CD14-positive monocyte (primary cell): ENCODE measurements at regions not wholly inside any gene's neighbourhood (a gene's known extent, or its start where the extent isn't known, plus 50 kb on each side); places are given as distances from the start of the nearest gene placed in this dataset.

Experiments used
- DNase-seq, 3 donors: peaks; one replicate each; pipeline ENCODE4 v3.0.0-alpha.2; 2011 to 2022
- H2AFZ ChIP-seq: 2 replicates; pipeline ENCODE4 v1.6.0; 2012; ENCODE audit warnings: mild to moderate bottlenecking, low read depth, low read length, inconsistent platforms; ENCODE audit not compliant: insufficient read depth, poor library complexity, severe bottlenecking
- H3K27ac ChIP-seq, 2 donors: 1 replicate in 1 of 2; 2 replicates in 1 of 2; pipeline ENCODE4 v1.5.1; 2012 to 2013; ENCODE audit warnings: low read length in 2 of 2, control low read depth in 1 of 2, inconsistent platforms in 1 of 2, low read depth in 1 of 2, mild to moderate bottlenecking in 1 of 2
- H3K27me3 ChIP-seq, 2 donors: one replicate each; pipeline versions ENCODE4 v1.6.0 to v1.6.1; 2011 to 2013; ENCODE audit warnings: low read length in 2 of 2; ENCODE audit not compliant: control insufficient read depth in 2 of 2, insufficient read depth in 2 of 2
- H3K36me3 ChIP-seq, 2 donors: replicated peaks in 1 of 2; 1 replicate in 1 of 2; 2 replicates in 1 of 2; pipeline versions ENCODE4 v1.5.1 to v1.6.1; 2012 to 2013; ENCODE audit warnings: low read length in 2 of 2, control low read depth in 1 of 2, inconsistent platforms in 1 of 2, mild to moderate bottlenecking in 1 of 2; ENCODE audit not compliant: insufficient read depth in 2 of 2, control insufficient read depth in 1 of 2
- H3K4me1 ChIP-seq, 2 donors: 1 replicate in 1 of 2; 2 replicates in 1 of 2; pipeline versions ENCODE4 v1.5.1 to v1.6.1; 2012 to 2013; ENCODE audit warnings: low read length in 2 of 2, control low read depth in 1 of 2, inconsistent platforms in 1 of 2, mild to moderate bottlenecking in 1 of 2, moderate library complexity in 1 of 2; ENCODE audit not compliant: insufficient read depth in 2 of 2, control insufficient read depth in 1 of 2
- H3K4me2 ChIP-seq: replicated peaks from 2 replicates; pipeline ENCODE3; 2012; ENCODE audit warnings: low read length, moderate library complexity, mild to moderate bottlenecking; ENCODE audit not compliant: poor library complexity, severe bottlenecking; ENCODE audit errors: extremely low read depth
- H3K4me3 ChIP-seq, 3 experiments: fragments of 200-600 bp in 1 of 3; sonication (generic) in 1 of 3; replicated peaks in 1 of 3; 1 replicate in 2 of 3; 2 replicates in 1 of 3; pipeline ENCODE4 v1.5.1; 2011 to 2013; ENCODE audit warnings: low read length in 3 of 3, mild to moderate bottlenecking in 3 of 3, control low read depth in 2 of 3, low read depth in 2 of 3, inconsistent platforms in 1 of 3, moderate library complexity in 1 of 3
- H3K79me2 ChIP-seq: 2 replicates; pipeline ENCODE4 v1.6.0; 2012; ENCODE audit warnings: mild to moderate bottlenecking, control low read depth, inconsistent platforms, low read length, moderate library complexity; ENCODE audit not compliant: insufficient read depth
- H3K9ac ChIP-seq: 2 replicates; pipeline ENCODE4 v1.6.0; 2017; ENCODE audit warnings: low read length, mild to moderate bottlenecking; ENCODE audit not compliant: insufficient read depth, poor library complexity, severe bottlenecking
- H3K9me3 ChIP-seq, 2 donors: replicated peaks in 1 of 2; 1 replicate in 1 of 2; 2 replicates in 1 of 2; pipeline versions ENCODE4 v1.5.1 to v1.6.1; 2012 to 2013; ENCODE audit warnings: low read length in 2 of 2, control low read depth in 1 of 2; ENCODE audit not compliant: control insufficient read depth in 1 of 2, insufficient read depth in 1 of 2
- H4K20me1 ChIP-seq: 2 replicates; pipeline ENCODE4 v1.6.0; 2012; ENCODE audit warnings: mild to moderate bottlenecking, low read length, control low read depth, moderate library complexity; ENCODE audit not compliant: insufficient read depth
- H3K27ac Mint-ChIP-seq, 7 donors: one replicate each; pipeline ENCODE4 v1.8.0; 2020; ENCODE audit warnings: mild to moderate bottlenecking in 7 of 7, mixed read lengths in 7 of 7, moderate library complexity in 6 of 7, inconsistent platforms in 2 of 7
- H3K27me3 Mint-ChIP-seq, 3 donors: one replicate each; pipeline ENCODE4 v1.8.0; 2021 to 2022; ENCODE audit warnings: low read depth in 3 of 3, mild to moderate bottlenecking in 3 of 3, mixed read lengths in 3 of 3, moderate library complexity in 3 of 3, inconsistent platforms in 1 of 3
- H3K36me3 Mint-ChIP-seq, 2 donors: one replicate each; pipeline ENCODE4 v1.8.0; 2020; ENCODE audit warnings: mixed read lengths in 2 of 2, inconsistent platforms in 1 of 2, mild to moderate bottlenecking in 1 of 2
- H3K4me1 Mint-ChIP-seq: one replicate; pipeline ENCODE4 v1.8.0; 2020; ENCODE audit warnings: mild to moderate bottlenecking, mixed read lengths
- H3K4me3 Mint-ChIP-seq, 2 donors: one replicate each; pipeline ENCODE4 v1.8.0; 2020; ENCODE audit warnings: mild to moderate bottlenecking in 2 of 2, mixed read lengths in 2 of 2, moderate library complexity in 1 of 2
- H3K9me3 Mint-ChIP-seq, 7 donors: one replicate each; pipeline ENCODE4 v1.8.0; 2020 to 2022; ENCODE audit warnings: mixed read lengths in 7 of 7, mild to moderate bottlenecking in 6 of 7, moderate library complexity in 6 of 7, inconsistent platforms in 2 of 7
- CTCF ChIP-seq: fragments of 200-600 bp; IDR thresholded peaks from one replicate; pipeline ENCODE4 v1.8.0; 2022; ENCODE audit warnings: antibody characterized with exemption, mild to moderate bottlenecking
- WGBS: methylation state at CpG from one replicate; pipeline ENCODE4 v1.1.5; 2013; ENCODE audit warnings: missing lambda C conversion rate; ENCODE audit not compliant: insufficient coverage; 5-methylcytosine and 5-hydroxymethylcytosine counted together
- intact Hi-C, 2 donors: fragments of 100-400 bp; cut with micrococcal nuclease; formaldehyde crosslinking; loops; one replicate each; pipeline versions ENCODE4 v1.15.0 to v1.15.1; 2023

GRCh38 chr5:175347027-175347426 is 97.0 kb downstream of the DRD1 start:
- H3K4me2 ChIP-seq: no peak overlapping the region
- H3K27ac ChIP-seq: no peak overlapping the region
- Mint-ChIP-seq H3K36me3 (no peaks in the 10 kb centered on the region), H3K4me1 (no peaks in the 10 kb centered on the region), H3K27ac (no peak overlapping the region), H3K4me3 (no peak overlapping the region), H3K27me3 (peaks cover 0 to 3% (median 3%) of the 10 kb centered on the region in 3 donors), H3K9me3 (peaks cover 0 to 5% (median 3%) of the 10 kb centered on the region in 7 donors)
- 67% methylated on average over 1 of the region's 5 CpGs for WGBS
- TF ChIP-seq CTCF: no peak
- H3K79me2 ChIP-seq: no peaks in the 10 kb centered on the region
- H3K4me3 ChIP-seq: no peak overlapping the region
- H3K4me1 ChIP-seq: no peaks in the 10 kb centered on the region
- H3K36me3 ChIP-seq: no peaks in the 10 kb centered on the region
- H3K27me3 ChIP-seq: no peaks in the 10 kb centered on the region
- H4K20me1 ChIP-seq: no peaks in the 10 kb centered on the region
- no peak for DNase-seq
- H2AFZ ChIP-seq: no peak overlapping the region
- intact Hi-C loops: no loop called here
- H3K9me3 ChIP-seq: no peaks in the 10 kb centered on the region
- H3K9ac ChIP-seq: no peak overlapping the region

- H3K36me3 Mint-ChIP-seq: no peaks in the 10 kb centered on the region
- H3K27me3 ChIP-seq: no peaks in the 10 kb centered on the region
- H3K9me3 ChIP-seq: no peaks in the 10 kb centered on the region
- H4K20me1 ChIP-seq: no peaks in the 10 kb centered on the region
- no peak overlapping the region for H3K4me3 Mint-ChIP-seq
- no peaks in the 10 kb centered on the region for H3K4me1 ChIP-seq
- H3K79me2 ChIP-seq: no peaks in the 10 kb centered on the region
- no peak overlapping the region for H3K27ac Mint-ChIP-seq
- intact Hi-C loops: no loop called here
- H3K4me2 ChIP-seq: no peak overlapping the region
- no peak overlapping the region for H2AFZ ChIP-seq
- H3K27me3 Mint-ChIP-seq: peaks cover 0 to 3% (median 2%) of the 10 kb centered on the region in 3 donors
- no peak overlapping the region for H3K27ac ChIP-seq
- 70% methylated on average over 2 of the region's 4 CpGs for WGBS
- H3K9me3 Mint-ChIP-seq: peaks cover 0 to 5% (median 3%) of the 10 kb centered on the region in 7 donors
- H3K4me3 ChIP-seq: no peak overlapping the region
- no peaks in the 10 kb centered on the region for H3K4me1 Mint-ChIP-seq
- H3K36me3 ChIP-seq: no peaks in the 10 kb centered on the region
- no peak for DNase-seq
- no peak for TF ChIP-seq CTCF
- no peak overlapping the region for H3K9ac ChIP-seq
Measured at GRCh38 chr5:175344331-175345195, 99.4 kb downstream of the DRD1 start.
